ENCODE measurements at regions not wholly inside any gene's neighbourhood (a gene's known extent, or its start where the extent isn't known, plus 50 kb on each side); places are given as distances from the start of the nearest gene placed in this dataset.

- Histone ChIP-seq H3K4me3 (no peak overlapping the region), H3K9me3 (ENCODE audit: insufficient read depth, low read depth) (no peaks in the 10 kb centered on the region), H3K9me2 (ENCODE audit: insufficient read depth) (no peaks in the 10 kb centered on the region), H3K4me1 (replicated peaks; ENCODE audit: insufficient read depth) (no peaks in the 10 kb centered on the region), H2AFZ (no peak overlapping the region), H3F3A (ENCODE audit: insufficient read depth, low read depth) (no peaks in the 10 kb centered on the region), H3K36me3 (ENCODE audit: low read depth) (no peaks in the 10 kb centered on the region), H3K79me2 (ENCODE audit: low read depth) (no peaks in the 10 kb centered on the region), H3K4me2 (no peak overlapping the region), H3K27ac (no peak overlapping the region), H3K27me3 (ENCODE audit: insufficient read depth, low read depth) (no peaks in the 10 kb centered on the region), H4K20me1 (ENCODE audit: insufficient read depth) (no peaks in the 10 kb centered on the region)
- intact Hi-C loops (cut with micrococcal nuclease; ENCODE audit: unreplicated experiment): no loop called here
- DNase-seq: no peak
- POLR2A ChIA-PET (ENCODE audit: unreplicated experiment): no interaction called here
- BruUV-seq (replicated peaks): no TSS peak
- CTCF ChIA-PET: no interaction called here
- TF ChIP-seq EZH2 (IDR thresholded peaks at IDR 0.05; ENCODE audit: low read depth) (no peak), CTCF (conservative IDR thresholded peaks at IDR 0.05) (no peak)
Observed at GRCh38 chr7:96621932-96622331, 87.7 kb downstream of the SEM1 start.

- Histone ChIP-seq H3F3A (ENCODE audit: insufficient read depth, low read depth) (no peaks in the 10 kb centered on the region), H3K4me3 (no peak overlapping the region)
Observed at GRCh38 chr7:96614154-96614867, 95.3 kb downstream of the SEM1 start.

GRCh38 chr7:96612034-96612433, 97.6 kb downstream of the SEM1 start:
- H3K4me2 ChIP-seq: no peak overlapping the region
- DNase-seq: no peak

More at GRCh38 chr7:96614154-96614867, 95.3 kb downstream of the SEM1 start:
- no peaks in the 10 kb centered on the region for H3K36me3 ChIP-seq (ENCODE audit: low read depth)
- no peaks in the 10 kb centered on the region for H3K4me1 ChIP-seq (replicated peaks; ENCODE audit: insufficient read depth)
- no TSS peak for BruUV-seq (replicated peaks)
- TF ChIP-seq EZH2 (IDR thresholded peaks at IDR 0.05; ENCODE audit: low read depth) (no peak), CTCF (conservative IDR thresholded peaks at IDR 0.05) (no peak)
- POLR2A ChIA-PET (ENCODE audit: unreplicated experiment): no interaction called here
- DNase-seq: no peak
- no peaks in the 10 kb centered on the region for H3K79me2 ChIP-seq (ENCODE audit: low read depth)
- no peak overlapping the region for H2AFZ ChIP-seq
- no peaks in the 10 kb centered on the region for H4K20me1 ChIP-seq (ENCODE audit: insufficient read depth)
- no peaks in the 10 kb centered on the region for H3K27me3 ChIP-seq (ENCODE audit: insufficient read depth, low read depth)
- no peaks in the 10 kb centered on the region; the same call in 1 of the 2 replicates for H3K9me2 ChIP-seq (ENCODE audit: insufficient read depth)
- intact Hi-C loops (cut with micrococcal nuclease; ENCODE audit: unreplicated experiment): no loop called here
- H3K4me2 ChIP-seq: no peak overlapping the region
- CTCF ChIA-PET: no interaction called here
- no peak overlapping the region for H3K27ac ChIP-seq
- no peaks in the 10 kb centered on the region for H3K9me3 ChIP-seq (ENCODE audit: insufficient read depth, low read depth)

More at GRCh38 chr7:96612034-96612433, 97.6 kb downstream of the SEM1 start:
- BruUV-seq (replicated peaks): no TSS peak
- Histone ChIP-seq H3K9me3 (ENCODE audit: insufficient read depth, low read depth) (no peaks in the 10 kb centered on the region), H3F3A (ENCODE audit: insufficient read depth, low read depth) (no peaks in the 10 kb centered on the region), H3K4me1 (replicated peaks; ENCODE audit: insufficient read depth) (no peaks in the 10 kb centered on the region), H3K36me3 (ENCODE audit: low read depth) (no peaks in the 10 kb centered on the region), H2AFZ (no peak overlapping the region), H3K9me2 (ENCODE audit: insufficient read depth) (no peaks in the 10 kb centered on the region; the same call in 1 of the 2 replicates), H3K27me3 (ENCODE audit: insufficient read depth, low read depth) (no peaks in the 10 kb centered on the region), H4K20me1 (ENCODE audit: insufficient read depth) (no peaks in the 10 kb centered on the region), H3K27ac (no peak overlapping the region), H3K4me3 (no peak overlapping the region), H3K79me2 (ENCODE audit: low read depth) (no peaks in the 10 kb centered on the region)
- POLR2A ChIA-PET (ENCODE audit: unreplicated experiment): no interaction called here
- intact Hi-C loops (cut with micrococcal nuclease; ENCODE audit: unreplicated experiment): no loop called here
- TF ChIP-seq CTCF (conservative IDR thresholded peaks at IDR 0.05) (no peak), EZH2 (IDR thresholded peaks at IDR 0.05; ENCODE audit: low read depth) (no peak)
- CTCF ChIA-PET: no interaction called here

All from PC-9 (cell line).